T-helper 1 cell treated with Interleukin-12 subunit alpha and Interleukin-12 subunit beta and Interleukin-4 antibody, amounts not matched to agents 30 ng/mL and 1 ng/mL, for 36 hours (primary cell): ENCODE measurements at regions not wholly inside any gene's neighbourhood (a gene's known extent, or its start where the extent isn't known, plus 50 kb on each side); places are given as distances from the start of the nearest gene placed in this dataset.

ENCODE experiments used
- intact Hi-C: fragments of 100-400 bp; cut with micrococcal nuclease; formaldehyde crosslinking; loops from one replicate; pipeline ENCODE4 v1.15.1; 2024

DNA sequence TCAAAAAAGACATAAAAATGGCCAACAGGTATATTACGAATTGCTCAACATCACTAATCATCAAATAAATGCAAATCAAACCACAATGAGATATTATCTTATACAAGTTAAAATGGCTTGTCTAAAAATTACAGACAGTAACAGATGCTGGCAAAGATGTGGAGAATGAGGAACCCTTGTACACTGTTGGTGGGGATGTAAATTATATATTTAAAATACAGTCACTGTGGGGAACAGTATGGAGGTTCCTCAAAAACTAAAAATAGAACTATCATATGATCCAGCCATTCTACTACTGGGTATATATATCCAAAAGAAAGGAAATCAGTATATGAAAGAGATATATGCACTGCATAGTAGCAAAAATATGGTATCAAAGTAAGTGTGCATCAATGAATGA, 1037.2 kb upstream of the B3GALT2 start:
- intact Hi-C loops, result no loop called here

DNA sequence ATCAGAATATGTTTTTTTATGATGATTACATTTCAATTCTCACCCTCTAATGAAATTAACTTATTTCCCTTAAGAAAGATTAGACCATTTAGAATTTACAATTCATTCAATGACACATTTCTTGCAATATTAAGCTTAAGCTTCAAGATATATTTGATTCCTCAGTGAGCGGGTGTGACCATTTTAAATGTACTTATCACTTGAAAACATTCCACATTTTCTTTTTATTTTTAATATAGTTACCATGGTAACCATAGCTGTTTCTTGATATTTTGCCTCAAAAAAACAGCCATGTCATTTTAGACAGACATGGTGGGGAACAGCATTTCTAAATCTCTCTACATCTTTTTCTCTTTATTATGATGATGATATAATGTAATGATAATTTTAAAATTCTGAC, 1029.0 kb upstream of the B3GALT2 start:
- intact Hi-C loops, result no loop called here

DNA sequence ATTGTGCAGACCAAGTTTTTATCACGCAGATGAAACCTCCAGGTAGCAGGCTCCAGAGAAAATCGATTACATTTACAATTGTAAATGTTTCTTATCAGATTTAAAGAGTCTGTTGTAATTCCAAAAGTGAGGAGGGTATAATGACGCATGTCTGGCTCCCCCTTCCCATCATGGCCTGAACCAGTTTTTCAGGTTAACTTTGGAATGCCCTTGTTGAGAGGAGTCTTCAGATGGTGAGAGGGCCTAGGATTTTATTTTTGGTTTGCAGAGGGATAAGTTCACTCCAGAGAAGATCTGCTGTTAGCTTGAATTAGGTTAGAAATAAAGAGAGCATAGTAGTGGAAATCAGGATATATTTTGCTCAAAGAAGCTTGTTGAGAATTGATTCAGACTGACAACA, 1028.3 kb upstream of the B3GALT2 start:
- intact Hi-C loops, result no loop called here

DNA sequence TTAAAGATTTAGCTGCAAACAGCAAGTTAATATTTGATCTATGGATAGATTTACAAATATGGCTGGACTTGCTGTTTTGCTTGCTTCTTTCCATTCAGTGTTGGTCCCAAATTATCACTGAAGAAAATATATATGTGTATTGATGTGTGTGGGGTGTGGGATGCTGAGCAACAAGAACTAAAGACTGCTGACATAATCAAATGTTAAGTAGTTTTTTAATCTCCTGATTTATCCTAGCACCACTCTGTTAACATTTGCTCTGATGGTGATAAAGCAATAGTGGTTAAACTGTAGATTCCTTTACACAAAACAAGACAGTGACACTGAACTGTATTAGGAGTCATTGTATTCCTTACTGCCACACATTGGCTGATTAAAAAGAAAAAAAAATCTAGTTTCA, 1023.5 kb upstream of the B3GALT2 start:
- intact Hi-C loops, result no loop called here

DNA sequence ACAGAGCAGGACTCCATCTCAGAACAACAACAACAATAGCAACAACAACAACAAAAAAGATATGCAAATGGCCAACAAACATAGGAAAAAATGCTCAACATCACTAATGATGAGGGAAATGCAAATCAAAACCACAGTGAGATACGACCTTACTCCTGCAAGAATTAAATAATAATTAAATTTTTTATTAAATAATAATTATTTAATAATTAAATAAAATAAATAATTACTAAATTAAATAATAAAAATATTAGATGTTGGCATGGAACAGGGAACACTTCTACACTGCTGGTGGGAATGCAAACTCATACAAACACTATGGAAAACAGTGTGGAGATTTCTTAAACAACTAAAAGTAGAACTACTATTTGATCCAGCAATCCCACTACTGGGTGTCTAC, 1022.3 kb upstream of the B3GALT2 start:
- intact Hi-C loops, result no loop called here

DNA sequence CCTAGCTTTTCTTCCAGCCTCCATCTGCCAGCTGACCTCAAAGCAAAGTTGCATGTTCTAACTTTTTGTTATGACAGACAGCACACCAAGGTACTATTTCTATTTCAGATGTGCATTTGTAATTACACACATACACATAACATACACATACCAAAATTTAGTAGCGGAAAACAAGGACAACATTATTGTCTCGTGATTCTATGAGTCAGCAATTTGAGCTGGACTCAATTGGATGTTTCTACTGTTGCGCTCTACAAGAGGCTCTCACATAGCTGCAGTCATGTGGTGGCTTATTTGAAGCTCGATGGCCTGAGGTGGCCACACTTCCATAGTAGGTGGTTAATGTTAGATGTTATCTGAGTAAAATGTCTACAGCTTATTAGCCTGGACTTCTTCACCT, 1010.1 kb upstream of the B3GALT2 start:
- intact Hi-C loops, result no loop called here

DNA sequence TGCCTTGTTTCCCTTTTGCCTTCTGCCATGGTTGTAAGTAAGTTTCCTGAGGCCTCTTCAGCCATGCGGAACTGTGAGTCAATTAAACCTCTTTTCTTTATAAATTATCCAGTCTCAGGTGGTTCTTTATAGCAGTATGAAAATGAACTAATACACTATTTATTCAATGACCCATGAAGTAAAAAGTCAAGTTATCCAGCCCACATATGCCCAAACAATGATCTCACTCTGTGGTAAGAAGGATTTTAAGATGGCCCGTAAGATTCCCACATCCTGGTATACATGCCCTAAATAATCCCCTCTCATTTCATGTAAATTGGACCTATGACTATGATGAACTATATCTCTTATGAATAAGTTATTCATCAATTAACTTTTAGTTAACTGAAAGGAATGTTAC, 1008.3 kb upstream of the B3GALT2 start:
- intact Hi-C loops, result no loop called here

DNA sequence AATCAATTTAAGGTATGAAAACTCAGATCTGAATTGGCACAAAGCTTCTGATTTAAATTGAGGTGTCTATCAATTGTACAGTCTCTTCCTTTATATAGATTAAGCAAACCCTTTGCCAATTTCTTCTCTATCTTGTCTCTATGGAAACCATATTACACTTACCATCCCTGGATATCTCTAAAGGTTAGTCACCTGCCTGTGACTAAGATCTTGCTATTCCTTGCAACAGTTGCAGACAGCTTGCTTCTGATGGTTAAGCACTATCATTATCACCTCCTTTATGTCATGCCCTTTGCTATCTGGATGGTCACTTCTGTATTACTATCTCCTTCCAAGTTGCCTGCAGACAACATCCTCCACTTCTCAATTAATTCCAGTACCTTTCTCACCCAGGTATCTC, 998.6 kb upstream of the B3GALT2 start:
- intact Hi-C loops, result no loop called here

DNA sequence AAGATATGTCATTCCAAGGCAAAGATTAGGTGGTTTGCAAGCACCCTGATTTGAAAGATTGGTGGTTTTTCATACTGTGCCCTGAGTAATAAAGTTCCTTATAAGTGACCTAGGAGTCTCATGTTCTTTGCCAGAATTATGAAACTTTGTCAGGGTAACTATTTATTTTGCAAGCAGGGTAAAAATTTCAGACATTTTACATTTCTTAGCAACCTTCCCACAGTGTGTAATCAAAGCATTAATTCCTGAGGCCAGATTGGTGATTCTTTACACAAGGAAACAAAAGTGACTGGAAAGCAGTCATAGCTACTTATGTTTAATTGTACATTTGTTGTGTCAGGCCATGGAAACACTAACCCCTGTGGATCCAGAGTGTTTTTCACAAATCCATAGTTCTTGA, 998.0 kb upstream of the B3GALT2 start:
- intact Hi-C loops, result no loop called here

DNA sequence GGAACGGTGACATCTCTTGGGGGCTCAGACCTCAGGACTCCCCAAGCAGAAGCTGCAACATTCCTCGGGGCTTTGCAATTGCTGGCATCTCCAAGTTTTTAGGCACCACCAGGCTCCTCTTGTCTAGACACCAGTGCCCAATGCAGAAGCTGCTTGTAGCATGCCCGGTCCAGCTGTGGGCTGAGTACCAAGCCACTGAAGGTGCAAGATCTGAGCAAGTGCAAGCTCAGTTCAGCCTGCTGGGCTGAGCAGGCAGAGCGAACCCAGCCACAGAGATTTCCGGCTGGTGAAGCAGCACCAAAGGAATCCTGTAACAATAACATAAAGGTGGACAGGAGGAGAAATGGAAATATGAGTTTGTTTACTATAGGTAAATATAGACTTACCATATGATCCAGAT, 995.4 kb upstream of the B3GALT2 start:
- intact Hi-C loops, result no loop called here

DNA sequence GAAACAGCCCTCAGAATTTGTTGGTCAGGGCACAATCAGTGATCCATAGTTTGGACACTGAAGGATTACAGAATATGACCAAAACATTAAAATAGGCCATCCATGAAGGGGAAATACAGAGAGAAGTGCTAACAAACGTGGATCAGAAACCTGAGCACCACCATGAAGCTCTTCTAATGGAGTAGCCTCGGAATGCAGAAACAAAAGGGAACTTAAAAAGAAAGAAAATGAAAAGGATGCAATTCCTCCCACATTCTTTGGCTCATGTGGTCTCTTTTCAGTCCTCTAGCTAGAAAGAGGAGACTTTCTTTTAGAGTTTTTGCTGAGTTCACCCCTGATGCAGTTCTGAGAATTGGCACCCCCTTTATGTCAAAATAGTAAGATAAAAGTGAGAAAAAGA, 989.8 kb upstream of the B3GALT2 start:
- intact Hi-C loops, result no loop called here

DNA sequence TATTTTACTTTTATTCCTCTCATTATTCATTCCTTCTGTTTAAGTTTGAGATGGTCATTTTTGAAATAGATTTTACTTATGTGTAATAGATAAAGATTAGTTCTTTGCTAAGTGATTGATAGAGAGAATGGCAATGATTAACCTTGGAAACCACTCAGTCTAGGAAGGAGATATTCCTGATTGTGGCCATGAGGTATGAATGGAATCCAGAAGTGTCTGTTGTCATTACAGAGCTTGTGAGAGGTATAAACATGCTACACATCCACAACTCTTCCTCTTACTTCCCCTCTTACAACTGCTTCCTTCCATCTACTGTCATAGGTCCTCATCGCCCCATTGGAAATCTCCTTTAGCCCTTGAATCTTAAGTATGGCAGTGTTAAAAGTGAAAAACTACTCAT, 988.8 kb upstream of the B3GALT2 start:
- intact Hi-C loops, result no loop called here

DNA sequence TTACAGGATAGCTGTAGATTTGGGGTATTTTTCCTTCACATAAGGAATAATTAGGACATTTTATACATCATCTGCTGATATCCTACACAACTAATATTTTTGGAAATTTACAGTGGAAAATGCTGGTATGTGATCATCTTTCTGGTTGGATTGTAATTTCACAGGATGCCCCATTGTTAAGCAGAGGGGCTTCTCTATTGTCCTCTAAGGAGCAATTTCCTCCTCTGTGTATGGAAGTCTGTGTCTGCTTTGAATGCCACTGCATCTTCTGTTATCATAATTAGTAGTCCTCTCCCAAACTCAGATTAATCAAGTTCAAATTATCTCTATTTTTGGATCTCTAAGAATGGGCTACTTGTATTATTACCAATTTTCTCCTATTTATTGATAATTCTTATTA, 988.1 kb upstream of the B3GALT2 start:
- intact Hi-C loops, result no loop called here

DNA sequence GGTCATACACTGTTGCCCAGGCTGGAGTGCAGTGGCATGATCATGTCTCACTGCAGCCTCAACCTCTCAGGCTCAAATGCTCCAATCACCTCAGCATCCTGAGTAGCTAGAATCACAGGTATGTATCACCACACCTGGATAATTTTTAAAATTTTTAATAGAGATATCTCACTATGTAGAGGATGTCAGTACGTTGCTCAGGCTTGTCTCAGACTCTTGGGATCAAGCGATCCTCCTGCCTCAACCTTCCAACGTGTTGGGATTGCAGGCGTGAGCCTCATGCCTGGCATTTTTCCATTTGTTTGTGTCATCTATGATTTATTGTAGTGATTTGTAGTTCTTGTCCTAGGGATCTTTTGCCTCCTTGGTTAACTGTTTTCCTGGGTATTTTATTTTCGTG, 985.2 kb upstream of the B3GALT2 start:
- intact Hi-C loops, result no loop called here

DNA sequence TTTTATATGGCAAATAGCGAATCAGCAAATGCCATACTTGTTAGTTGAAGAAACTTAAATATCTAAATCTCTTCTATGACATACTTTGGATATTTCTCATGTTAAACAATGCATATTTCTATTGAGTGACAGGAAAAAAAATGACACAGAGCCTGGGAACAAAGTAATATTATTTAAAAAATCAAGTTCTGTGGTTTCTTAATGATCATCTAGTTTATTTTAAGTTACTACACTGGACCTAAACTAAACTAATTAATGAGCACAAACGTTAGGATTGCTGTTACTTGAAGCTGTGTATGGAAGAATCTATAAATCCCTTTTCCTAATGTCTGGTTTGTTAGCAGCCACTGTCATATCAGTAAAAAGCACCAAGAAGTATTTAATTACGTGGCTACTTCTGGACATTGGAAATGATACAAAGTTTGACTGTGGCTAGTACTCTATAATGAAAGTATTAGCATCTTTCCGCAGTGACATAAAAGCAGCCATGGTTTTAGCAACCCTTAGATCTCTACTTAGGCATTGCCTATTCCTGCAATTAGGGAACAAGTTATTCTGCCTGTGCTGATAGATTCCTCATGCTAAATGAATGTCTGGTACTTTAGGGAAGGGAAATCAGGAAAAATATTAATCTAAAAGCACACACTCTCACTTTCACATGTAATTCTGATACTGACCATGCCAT, 981.7 kb upstream of the B3GALT2 start:
- intact Hi-C loops, result no loop called here

DNA sequence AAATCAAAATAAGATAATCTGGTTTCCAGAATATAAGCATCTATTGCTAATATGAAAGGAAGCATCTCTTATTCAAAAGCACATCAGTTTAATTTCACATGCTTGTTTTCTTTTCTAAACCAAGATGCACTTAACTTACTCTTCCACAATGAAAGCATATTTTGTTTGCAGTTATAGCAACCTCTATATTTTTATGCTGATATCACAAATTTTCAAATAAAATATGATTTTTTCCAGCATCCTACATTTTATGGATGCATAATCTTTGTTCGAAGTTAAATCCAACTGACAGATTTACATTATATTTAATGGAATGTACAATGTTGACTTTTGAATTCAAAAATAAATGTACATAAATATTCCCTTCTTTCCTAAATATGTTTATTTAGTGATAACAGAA, 978.3 kb upstream of the B3GALT2 start:
- intact Hi-C loops, result no loop called here

DNA sequence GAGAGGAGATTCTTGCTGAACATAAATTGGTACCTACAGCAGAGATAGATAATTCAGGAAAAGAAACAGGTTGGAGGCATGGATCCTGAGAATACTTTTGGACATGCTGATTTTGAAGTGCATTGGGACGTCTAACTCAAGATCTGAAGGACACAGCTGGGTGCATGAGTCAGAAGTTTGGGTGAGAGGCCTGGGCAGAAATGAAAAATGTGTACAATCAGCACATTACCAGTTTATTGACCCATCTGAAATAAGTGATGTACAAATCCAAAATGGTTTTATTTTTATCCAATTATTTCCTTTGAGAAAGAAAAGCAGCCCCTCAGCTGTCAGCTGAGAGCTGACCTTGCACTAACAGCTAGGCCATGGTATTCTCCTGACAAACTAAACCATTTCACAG, 975.2 kb upstream of the B3GALT2 start:
- intact Hi-C loops, result no loop called here

DNA sequence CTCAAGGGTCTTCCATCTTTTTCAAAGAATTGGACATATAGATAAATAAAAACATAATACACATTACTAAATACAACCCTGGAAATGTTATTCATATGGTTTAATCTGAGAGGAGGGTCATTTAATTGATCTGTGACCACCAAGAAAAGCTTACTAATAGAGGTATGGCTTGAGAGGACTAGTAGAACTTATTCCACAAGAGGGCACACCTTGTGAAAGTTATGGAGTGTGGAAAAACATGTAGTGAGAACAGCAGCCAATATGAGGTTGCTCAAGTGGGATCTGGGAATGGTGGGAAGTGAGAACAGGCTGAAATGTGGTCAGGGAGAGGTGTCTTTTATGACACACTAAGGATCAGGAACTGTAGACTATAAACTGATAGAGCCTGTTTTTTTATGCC, 973.5 kb upstream of the B3GALT2 start:
- intact Hi-C loops, result no loop called here

DNA sequence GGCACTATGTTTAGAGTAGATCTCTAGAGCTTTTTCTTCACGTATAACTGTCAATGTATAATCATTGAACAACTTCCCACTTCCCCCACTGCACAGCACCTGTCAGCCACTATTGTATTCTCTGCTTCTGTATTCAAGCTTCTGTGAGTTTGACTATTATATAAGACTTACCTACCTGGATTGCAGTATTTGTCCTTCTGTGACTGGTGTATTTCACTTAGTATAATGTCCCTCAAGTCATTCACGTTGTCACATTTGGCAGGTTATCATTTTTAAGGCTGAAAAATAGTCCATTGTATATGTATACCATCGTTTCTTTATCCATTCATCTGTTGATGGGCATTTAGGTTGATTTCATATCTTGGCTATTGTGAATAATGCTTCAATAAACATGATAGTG, 969.5 kb upstream of the B3GALT2 start:
- intact Hi-C loops, result no loop called here

DNA sequence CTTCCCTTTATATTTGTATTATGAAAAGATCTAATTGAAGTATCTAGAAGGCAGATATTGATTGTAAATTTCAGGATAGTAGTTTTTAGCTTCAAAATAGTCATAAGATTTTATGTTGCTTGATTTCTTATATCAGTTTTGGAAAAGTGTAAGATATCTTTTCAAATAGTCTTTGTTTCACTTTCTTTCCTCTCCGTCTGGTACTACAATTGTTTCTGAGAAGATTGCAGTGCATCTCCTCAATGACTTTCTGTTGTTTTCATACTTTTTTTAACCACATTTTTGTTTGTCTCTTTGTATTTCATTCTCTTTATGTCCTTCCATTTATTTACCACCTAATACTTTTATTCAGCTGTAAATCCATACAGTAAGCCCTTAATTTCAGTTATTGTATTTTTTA, 964.6 kb upstream of the B3GALT2 start:
- intact Hi-C loops, result no loop called here

DNA sequence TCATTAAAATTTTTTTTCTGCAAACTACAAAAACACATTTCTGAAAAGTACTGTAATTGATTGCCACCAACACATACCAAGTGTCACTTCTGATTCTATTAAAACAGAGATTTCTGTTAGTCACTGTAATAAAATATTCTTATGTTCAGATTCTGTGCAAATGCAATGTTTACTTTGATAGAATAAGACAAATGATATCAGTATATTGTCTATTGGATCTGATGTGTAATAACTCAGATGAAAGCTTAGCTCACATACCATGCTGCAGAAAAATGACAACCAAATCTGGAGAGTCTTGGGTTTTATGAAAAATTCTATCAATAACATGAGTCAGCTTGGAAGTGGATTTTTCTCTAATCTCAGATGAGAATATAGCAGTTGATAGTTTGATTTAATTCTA, 963.8 kb upstream of the B3GALT2 start:
- intact Hi-C loops, result no loop called here

DNA sequence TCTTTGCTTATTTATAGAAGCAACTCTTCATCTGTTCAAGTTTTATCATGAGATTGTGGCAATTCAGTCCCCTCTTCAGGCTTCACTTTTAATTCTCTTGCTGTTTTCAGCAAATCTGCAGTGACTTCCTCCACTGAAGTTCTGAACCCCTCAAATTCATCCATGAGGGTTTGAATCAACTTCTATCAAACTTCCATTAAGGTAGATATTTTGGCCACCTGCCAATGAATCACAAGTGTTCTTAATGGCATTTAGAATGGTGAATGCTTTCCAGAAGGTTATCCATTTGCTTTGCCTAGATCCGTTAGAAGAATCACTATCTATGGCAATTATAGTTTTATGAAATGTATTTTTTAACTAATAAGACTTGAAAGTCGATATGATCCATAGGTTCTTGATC, 946.7 kb upstream of the B3GALT2 start:
- intact Hi-C loops, result no loop called here

DNA sequence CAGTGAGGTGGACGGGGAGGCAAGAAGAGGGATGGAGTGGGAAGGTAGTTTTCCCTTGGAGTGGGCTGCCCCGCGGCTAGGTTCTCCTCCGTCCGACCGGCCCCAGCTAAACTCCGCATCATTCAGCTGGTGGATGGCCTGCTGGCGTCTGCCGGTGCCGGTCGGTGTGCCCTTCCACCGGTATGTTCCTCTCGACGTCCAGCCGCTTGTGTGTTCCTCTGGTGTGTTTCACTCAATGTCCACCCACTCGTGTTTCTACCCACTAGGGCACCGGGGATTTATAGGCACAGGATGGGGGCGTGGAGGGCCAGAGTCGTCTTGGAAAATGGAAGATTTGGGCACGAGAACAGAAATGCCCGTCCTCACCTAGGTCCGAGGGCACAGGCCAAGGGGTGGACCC, 931.7 kb upstream of the B3GALT2 start:
- intact Hi-C loops, result no loop called here

DNA sequence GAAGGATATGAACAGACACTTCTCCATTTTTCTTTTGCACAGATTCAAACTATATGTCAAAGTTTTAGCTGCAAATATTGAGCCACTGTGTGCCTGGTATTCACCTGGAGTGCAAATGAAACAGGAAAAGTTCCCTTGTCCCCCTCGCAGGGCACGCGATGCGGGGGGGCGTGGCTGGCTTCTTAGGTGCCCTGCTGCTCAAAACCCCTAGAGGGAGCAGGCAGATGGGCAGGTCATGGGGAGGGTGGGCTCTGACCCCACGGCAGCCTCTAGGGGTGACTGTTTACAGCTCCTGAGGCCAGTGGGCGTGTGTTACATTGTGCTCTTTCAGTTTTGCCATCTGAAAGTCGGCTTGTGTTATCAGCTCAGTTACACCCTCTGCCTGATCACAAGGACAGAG, 931.2 kb upstream of the B3GALT2 start:
- intact Hi-C loops, result no loop called here
